K562 (cell line): ENCODE measurements at regions not wholly inside any gene's neighbourhood (a gene's known extent, or its start where the extent isn't known, plus 50 kb on each side); places are given as distances from the start of the nearest gene placed in this dataset.

Experiments
- CC2D1A ChIP-seq: fragments of 450-650 bp; IDR thresholded peaks from 2 replicates; pipeline ENCODE4 v1.6.1; 2017; ENCODE audit warnings: mild to moderate bottlenecking
- GABPB1 ChIP-seq: sonication (generic); formaldehyde crosslinking; IDR thresholded peaks from 2 replicates; pipeline ENCODE4 v1.8.0; 2022; ENCODE audit warnings: mild to moderate bottlenecking, missing genetic modification reagents
- MLX ChIP-seq, 2 experiments: fragments of 450-650 bp in 1 of 2; sonication (generic) in 1 of 2; formaldehyde crosslinking; conservative IDR thresholded peaks; 2 replicates each; pipeline versions ENCODE4 v1.4.0 to v1.8.1; 2020 to 2022; ENCODE audit warnings: mild to moderate bottlenecking in 1 of 2, missing genetic modification reagents in 1 of 2
- TAL1 ChIP-seq: fragments of 450-650 bp; IDR thresholded peaks from 2 replicates; pipeline ENCODE4 v1.6.1; 2016; ENCODE audit warnings: mild to moderate bottlenecking
- THRAP3 ChIP-seq: fragments of 450-650 bp; IDR thresholded peaks from 2 replicates; pipeline ENCODE4 v1.6.1; 2016; ENCODE audit warnings: mild to moderate bottlenecking, inconsistent platforms, borderline replicate concordance
- TSC22D4 ChIP-seq: fragments of 450-650 bp; IDR thresholded peaks from 2 replicates; pipeline ENCODE4 v1.6.1; 2016; ENCODE audit warnings: missing genetic modification characterization, missing biosample characterization, control low read depth
- ZBTB11 ChIP-seq, 3 experiments: fragments of 200-800 bp in 1 of 3; fragments of 250-450 bp in 1 of 3; fragments of 450-650 bp in 1 of 3; sonication (Bioruptor Pico) in 1 of 3; sonication (Bioruptor generic) in 1 of 3; formaldehyde crosslinking in 1 of 3; IDR thresholded peaks; 2 replicates each; pipeline versions ENCODE4 v1.6.1 to v1.8.0; 2016 to 2022; ENCODE audit warnings: mild to moderate bottlenecking in 2 of 3, missing genetic modification characterization in 2 of 3, missing compliant biosample characterization in 1 of 3, moderate library complexity in 1 of 3
- ZBTB5 ChIP-seq: fragments of 450-650 bp; IDR thresholded peaks from 2 replicates; pipeline ENCODE4 v1.6.1; 2017; ENCODE audit warnings: antibody characterized with exemption
- TF ChIP-seq, protein P1 (sequence below): fragments of 200-600 bp; sonication (generic); IDR thresholded peaks from one replicate; pipeline ENCODE4 v1.6.1; 2012; ENCODE audit warnings: mild to moderate bottlenecking, low read depth, low read length, inconsistent platforms

GRCh38 chr11:86176165-86176884, 68.2 kb upstream of the EED start (continued):
- TF ChIP-seq ZBTB5 (no peak; the same call in 1 of the 2 replicates), TAL1 (peak; percentile 89), TSC22D4 (no peak), THRAP3 (no peak), MLX (CRISPR knock-in tag; conservative IDR thresholded peaks at IDR 0.05) (no peak), CC2D1A (peak; percentile 81; the same call in 1 of the 2 replicates), ZBTB11 (CRISPR knock-in tag; IDR thresholded peaks at IDR 0.05) (no peak), GABPB1 (peak; percentile 46; the same call in 1 of the 2 replicates)
- TF ChIP-seq, protein P1, sequence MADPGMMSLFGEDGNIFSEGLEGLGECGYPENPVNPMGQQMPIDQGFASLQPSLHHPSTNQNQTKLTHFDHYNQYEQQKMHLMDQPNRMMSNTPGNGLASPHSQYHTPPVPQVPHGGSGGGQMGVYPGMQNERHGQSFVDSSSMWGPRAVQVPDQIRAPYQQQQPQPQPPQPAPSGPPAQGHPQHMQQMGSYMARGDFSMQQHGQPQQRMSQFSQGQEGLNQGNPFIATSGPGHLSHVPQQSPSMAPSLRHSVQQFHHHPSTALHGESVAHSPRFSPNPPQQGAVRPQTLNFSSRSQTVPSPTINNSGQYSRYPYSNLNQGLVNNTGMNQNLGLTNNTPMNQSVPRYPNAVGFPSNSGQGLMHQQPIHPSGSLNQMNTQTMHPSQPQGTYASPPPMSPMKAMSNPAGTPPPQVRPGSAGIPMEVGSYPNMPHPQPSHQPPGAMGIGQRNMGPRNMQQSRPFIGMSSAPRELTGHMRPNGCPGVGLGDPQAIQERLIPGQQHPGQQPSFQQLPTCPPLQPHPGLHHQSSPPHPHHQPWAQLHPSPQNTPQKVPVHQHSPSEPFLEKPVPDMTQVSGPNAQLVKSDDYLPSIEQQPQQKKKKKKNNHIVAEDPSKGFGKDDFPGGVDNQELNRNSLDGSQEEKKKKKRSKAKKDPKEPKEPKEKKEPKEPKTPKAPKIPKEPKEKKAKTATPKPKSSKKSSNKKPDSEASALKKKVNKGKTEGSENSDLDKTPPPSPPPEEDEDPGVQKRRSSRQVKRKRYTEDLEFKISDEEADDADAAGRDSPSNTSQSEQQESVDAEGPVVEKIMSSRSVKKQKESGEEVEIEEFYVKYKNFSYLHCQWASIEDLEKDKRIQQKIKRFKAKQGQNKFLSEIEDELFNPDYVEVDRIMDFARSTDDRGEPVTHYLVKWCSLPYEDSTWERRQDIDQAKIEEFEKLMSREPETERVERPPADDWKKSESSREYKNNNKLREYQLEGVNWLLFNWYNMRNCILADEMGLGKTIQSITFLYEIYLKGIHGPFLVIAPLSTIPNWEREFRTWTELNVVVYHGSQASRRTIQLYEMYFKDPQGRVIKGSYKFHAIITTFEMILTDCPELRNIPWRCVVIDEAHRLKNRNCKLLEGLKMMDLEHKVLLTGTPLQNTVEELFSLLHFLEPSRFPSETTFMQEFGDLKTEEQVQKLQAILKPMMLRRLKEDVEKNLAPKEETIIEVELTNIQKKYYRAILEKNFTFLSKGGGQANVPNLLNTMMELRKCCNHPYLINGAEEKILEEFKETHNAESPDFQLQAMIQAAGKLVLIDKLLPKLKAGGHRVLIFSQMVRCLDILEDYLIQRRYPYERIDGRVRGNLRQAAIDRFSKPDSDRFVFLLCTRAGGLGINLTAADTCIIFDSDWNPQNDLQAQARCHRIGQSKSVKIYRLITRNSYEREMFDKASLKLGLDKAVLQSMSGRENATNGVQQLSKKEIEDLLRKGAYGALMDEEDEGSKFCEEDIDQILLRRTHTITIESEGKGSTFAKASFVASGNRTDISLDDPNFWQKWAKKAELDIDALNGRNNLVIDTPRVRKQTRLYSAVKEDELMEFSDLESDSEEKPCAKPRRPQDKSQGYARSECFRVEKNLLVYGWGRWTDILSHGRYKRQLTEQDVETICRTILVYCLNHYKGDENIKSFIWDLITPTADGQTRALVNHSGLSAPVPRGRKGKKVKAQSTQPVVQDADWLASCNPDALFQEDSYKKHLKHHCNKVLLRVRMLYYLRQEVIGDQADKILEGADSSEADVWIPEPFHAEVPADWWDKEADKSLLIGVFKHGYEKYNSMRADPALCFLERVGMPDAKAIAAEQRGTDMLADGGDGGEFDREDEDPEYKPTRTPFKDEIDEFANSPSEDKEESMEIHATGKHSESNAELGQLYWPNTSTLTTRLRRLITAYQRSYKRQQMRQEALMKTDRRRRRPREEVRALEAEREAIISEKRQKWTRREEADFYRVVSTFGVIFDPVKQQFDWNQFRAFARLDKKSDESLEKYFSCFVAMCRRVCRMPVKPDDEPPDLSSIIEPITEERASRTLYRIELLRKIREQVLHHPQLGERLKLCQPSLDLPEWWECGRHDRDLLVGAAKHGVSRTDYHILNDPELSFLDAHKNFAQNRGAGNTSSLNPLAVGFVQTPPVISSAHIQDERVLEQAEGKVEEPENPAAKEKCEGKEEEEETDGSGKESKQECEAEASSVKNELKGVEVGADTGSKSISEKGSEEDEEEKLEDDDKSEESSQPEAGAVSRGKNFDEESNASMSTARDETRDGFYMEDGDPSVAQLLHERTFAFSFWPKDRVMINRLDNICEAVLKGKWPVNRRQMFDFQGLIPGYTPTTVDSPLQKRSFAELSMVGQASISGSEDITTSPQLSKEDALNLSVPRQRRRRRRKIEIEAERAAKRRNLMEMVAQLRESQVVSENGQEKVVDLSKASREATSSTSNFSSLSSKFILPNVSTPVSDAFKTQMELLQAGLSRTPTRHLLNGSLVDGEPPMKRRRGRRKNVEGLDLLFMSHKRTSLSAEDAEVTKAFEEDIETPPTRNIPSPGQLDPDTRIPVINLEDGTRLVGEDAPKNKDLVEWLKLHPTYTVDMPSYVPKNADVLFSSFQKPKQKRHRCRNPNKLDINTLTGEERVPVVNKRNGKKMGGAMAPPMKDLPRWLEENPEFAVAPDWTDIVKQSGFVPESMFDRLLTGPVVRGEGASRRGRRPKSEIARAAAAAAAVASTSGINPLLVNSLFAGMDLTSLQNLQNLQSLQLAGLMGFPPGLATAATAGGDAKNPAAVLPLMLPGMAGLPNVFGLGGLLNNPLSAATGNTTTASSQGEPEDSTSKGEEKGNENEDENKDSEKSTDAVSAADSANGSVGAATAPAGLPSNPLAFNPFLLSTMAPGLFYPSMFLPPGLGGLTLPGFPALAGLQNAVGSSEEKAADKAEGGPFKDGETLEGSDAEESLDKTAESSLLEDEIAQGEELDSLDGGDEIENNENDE, result no peak
